ENCODE measurements at regions not wholly inside any gene's neighbourhood (a gene's known extent, or its start where the extent isn't known, plus 50 kb on each side); places are given as distances from the start of the nearest gene placed in this dataset.

GRCh38 chr6:82690283-82690682 lies 326.7 kb downstream of the TPBG start:
- H3K27me3 Mint-ChIP-seq (ENCODE audit: unreplicated experiment): no peaks in the 10 kb centered on the region
- no peak for DNase-seq
- no peak overlapping the region for H3K27ac Mint-ChIP-seq (ENCODE audit: unreplicated experiment)
- H3K4me1 Mint-ChIP-seq (ENCODE audit: low read depth, unreplicated experiment): no peaks in the 10 kb centered on the region
- H3K4me3 Mint-ChIP-seq (ENCODE audit: unreplicated experiment): no peak overlapping the region
- TF ChIP-seq CTCF (IDR thresholded peaks at IDR 0.05; ENCODE audit: partially characterized antibody, unreplicated experiment): no peak
- H3K9me3 Mint-ChIP-seq (ENCODE audit: unreplicated experiment): peaks cover 1% of the 10 kb centered on the region
- no peaks in the 10 kb centered on the region for H3K36me3 Mint-ChIP-seq (ENCODE audit: unreplicated experiment)

- TF ChIP-seq CTCF (IDR thresholded peaks at IDR 0.05; ENCODE audit: partially characterized antibody, unreplicated experiment): no peak
- Mint-ChIP-seq H3K27me3 (ENCODE audit: unreplicated experiment) (peaks cover 2% of the 10 kb centered on the region), H3K4me1 (ENCODE audit: low read depth, unreplicated experiment) (no peaks in the 10 kb centered on the region), H3K9me3 (ENCODE audit: unreplicated experiment) (peaks cover 1% of the 10 kb centered on the region), H3K36me3 (ENCODE audit: unreplicated experiment) (no peaks in the 10 kb centered on the region), H3K4me3 (ENCODE audit: unreplicated experiment) (no peak overlapping the region), H3K27ac (ENCODE audit: unreplicated experiment) (no peak overlapping the region)
- no peak for DNase-seq
These were observed 328.4 kb downstream of the TPBG start for GRCh38 chr6:82691997-82692396.

GRCh38 chr6:82693094-82693493 lies 329.5 kb downstream of the TPBG start:
- no peak for DNase-seq
- H3K27me3 Mint-ChIP-seq (ENCODE audit: unreplicated experiment): peaks cover 2% of the 10 kb centered on the region

GRCh38 chr6:82701341-82701740 lies 337.7 kb downstream of the TPBG start:
- H3K4me3 Mint-ChIP-seq (ENCODE audit: unreplicated experiment): no peak overlapping the region
- no peak for DNase-seq
- H3K27ac Mint-ChIP-seq (ENCODE audit: unreplicated experiment): no peak overlapping the region
- H3K36me3 Mint-ChIP-seq (ENCODE audit: unreplicated experiment): peaks cover 5% of the 10 kb centered on the region
- no peaks in the 10 kb centered on the region for H3K9me3 Mint-ChIP-seq (ENCODE audit: unreplicated experiment)
- H3K27me3 Mint-ChIP-seq (ENCODE audit: unreplicated experiment): no peaks in the 10 kb centered on the region
- no peaks in the 10 kb centered on the region for H3K4me1 Mint-ChIP-seq (ENCODE audit: low read depth, unreplicated experiment)
- TF ChIP-seq CTCF (IDR thresholded peaks at IDR 0.05; ENCODE audit: partially characterized antibody, unreplicated experiment): no peak

More at GRCh38 chr6:82693094-82693493, 329.5 kb downstream of the TPBG start:
- no peak overlapping the region for H3K4me3 Mint-ChIP-seq (ENCODE audit: unreplicated experiment)
- H3K9me3 Mint-ChIP-seq (ENCODE audit: unreplicated experiment): peaks cover 1% of the 10 kb centered on the region
- no peak for TF ChIP-seq CTCF (IDR thresholded peaks at IDR 0.05; ENCODE audit: partially characterized antibody, unreplicated experiment)
- no peak overlapping the region for H3K27ac Mint-ChIP-seq (ENCODE audit: unreplicated experiment)
- no peaks in the 10 kb centered on the region for H3K36me3 Mint-ChIP-seq (ENCODE audit: unreplicated experiment)
- H3K4me1 Mint-ChIP-seq (ENCODE audit: low read depth, unreplicated experiment): no peaks in the 10 kb centered on the region

- no peak for TF ChIP-seq CTCF (IDR thresholded peaks at IDR 0.05; ENCODE audit: partially characterized antibody, unreplicated experiment)
- H3K27ac Mint-ChIP-seq (ENCODE audit: unreplicated experiment): no peak overlapping the region
- H3K27me3 Mint-ChIP-seq (ENCODE audit: unreplicated experiment): no peaks in the 10 kb centered on the region
- no peak for DNase-seq
- H3K9me3 Mint-ChIP-seq (ENCODE audit: unreplicated experiment): no peaks in the 10 kb centered on the region
- no peak overlapping the region for H3K4me3 Mint-ChIP-seq (ENCODE audit: unreplicated experiment)
- H3K4me1 Mint-ChIP-seq (ENCODE audit: low read depth, unreplicated experiment): no peaks in the 10 kb centered on the region
- peaks cover 6% of the 10 kb centered on the region for H3K36me3 Mint-ChIP-seq (ENCODE audit: unreplicated experiment)
These were observed 339.0 kb downstream of the TPBG start for GRCh38 chr6:82702574-82702973.
